GM12878 (cell line): ENCODE measurements at regions not wholly inside any gene's neighbourhood (a gene's known extent, or its start where the extent isn't known, plus 50 kb on each side); places are given as distances from the start of the nearest gene placed in this dataset.

ENCODE experiments used
- ATAC-seq: fragments of 200-7000 bp; cut with Tn5 transposase; 3 replicates; pipeline ENCODE4 v1.9.1; 2020; ENCODE audit warnings: mild to moderate bottlenecking, moderate library complexity
- BruUV-seq: library from RNA; stranded (reverse); fragments of 400-500 nt; replicated peaks from 2 replicates; lab custom pipeline; 2021; lab: Mats Ljungman, UMichigan
- CTCF ChIA-PET: fragments of 300-600 bp; sonication (Branson Sonifier 250); formaldehyde crosslinking; extraction: SDS; loops from one replicate; lab custom pipeline; 2021; ENCODE audit warnings: inconsistent platforms; lab: Yijun Ruan, JAX
- POLR2A ChIA-PET: fragments of 350-600 bp; formaldehyde crosslinking; extraction: SDS; loops from one replicate; lab custom pipeline; 2021; ENCODE audit warnings: inconsistent platforms; lab: Charles Lee
- RAD21 ChIA-PET: fragments of 300-600 bp; sonication (Branson Sonifier 250); formaldehyde crosslinking; loops from one replicate; lab custom pipeline; 2023; ENCODE audit warnings: antibody characterized with exemption; ENCODE audit not compliant: unreplicated experiment; lab: Charles Lee
- SMC1A ChIA-PET: fragments of 300-600 bp; sonication (Branson Sonifier 250); formaldehyde crosslinking; loops from one replicate; lab custom pipeline; 2023; ENCODE audit not compliant: unreplicated experiment, uncharacterized antibody; lab: Charles Lee
- DNase-seq: peaks from one replicate; pipeline ENCODE4 v3.0.0-alpha.2; 2011; ENCODE audit warnings: low read depth, low spot score
- FAIRE-seq: peaks from 3 replicates; lab custom pipeline; 2011; peaks lifted over from hg19 to GRCh38; lab: Jason Lieb, UNC
- H2AFZ ChIP-seq: 2 replicates; pipeline ENCODE4 v1.6.0; 2011; ENCODE audit warnings: low read depth, low read length, control low read depth; ENCODE audit not compliant: control insufficient read depth
- H3K27ac ChIP-seq: 2 replicates; pipeline ENCODE4 v1.5.1; 2011; ENCODE audit warnings: control low read depth; ENCODE audit not compliant: control insufficient read depth, insufficient read depth
- H3K27me3 ChIP-seq, 2 experiments: replicated peaks in 1 of 2; 2 replicates each; pipeline versions ENCODE4 v1.6.0 to v1.6.1; 2011; ENCODE audit warnings: low read length in 1 of 2; ENCODE audit not compliant: control insufficient read depth in 2 of 2, insufficient read depth in 2 of 2
- H3K36me3 ChIP-seq, 2 experiments: 2 replicates each; pipeline ENCODE4 v1.5.1; 2011; ENCODE audit warnings: low read length in 1 of 2; ENCODE audit not compliant: control insufficient read depth in 2 of 2, insufficient read depth in 2 of 2
- H3K4me1 ChIP-seq: 2 replicates; pipeline ENCODE4 v1.6.1; 2011; ENCODE audit warnings: mild to moderate bottlenecking, low read length, moderate library complexity, mixed read lengths; ENCODE audit not compliant: control insufficient read depth, insufficient read depth
- H3K4me2 ChIP-seq: 2 replicates; pipeline ENCODE4 v1.6.0; 2011; ENCODE audit warnings: control low read depth; ENCODE audit not compliant: control insufficient read depth, insufficient read depth
- H3K4me3 ChIP-seq: fragments of 200-600 bp; sonication (generic); 2 replicates; pipeline ENCODE4 v1.5.1; 2016
- H3K79me2 ChIP-seq: 2 replicates; pipeline ENCODE4 v1.6.0; 2011; ENCODE audit warnings: low read length; ENCODE audit not compliant: control insufficient read depth, insufficient read depth
- H3K9ac ChIP-seq: 2 replicates; pipeline ENCODE4 v1.8.0; 2011; ENCODE audit warnings: low read length, control low read depth, mixed read lengths; ENCODE audit not compliant: control insufficient read depth, insufficient read depth
- H3K9me3 ChIP-seq: replicated peaks from 3 replicates; pipeline ENCODE4 v1.5.1; 2011; ENCODE audit warnings: mild to moderate bottlenecking, low read length; ENCODE audit not compliant: control insufficient read depth, insufficient read depth
- H4K20me1 ChIP-seq: 2 replicates; pipeline ENCODE4 v1.6.0; 2011; ENCODE audit not compliant: control insufficient read depth, insufficient read depth
- CEBPB ChIP-seq, 2 experiments: fragments of 150-350 bp in 1 of 2; IDR thresholded peaks; 2 replicates each; pipeline ENCODE4 v1.6.1; 2012 to 2014; ENCODE audit warnings: low read depth in 2 of 2, low read length in 2 of 2, borderline replicate concordance in 1 of 2, inconsistent platforms in 1 of 2
- RFX5 ChIP-seq: IDR thresholded peaks from 2 replicates; pipeline ENCODE4 v1.6.1; 2011; ENCODE audit warnings: low read depth, low read length, improper control_type of control experiment
- YBX1 ChIP-seq: fragments of 450-650 bp; IDR thresholded peaks from 2 replicates; pipeline ENCODE4 v1.6.1; 2016; ENCODE audit warnings: antibody characterized with exemption
- ZZZ3 ChIP-seq: IDR thresholded peaks from 2 replicates; pipeline ENCODE4 v1.6.1; 2011; ENCODE audit warnings: low read depth; ENCODE audit not compliant: control insufficient read depth, insufficient read length
- WGBS: methylation state at CpG from one replicate; pipeline ENCODE4 v1.1.6; 2016; ENCODE audit warnings: low lambda C conversion rate; ENCODE audit not compliant: insufficient replicate concordance, insufficient coverage; ENCODE audit errors: missing lambda C conversion rate; 5-methylcytosine and 5-hydroxymethylcytosine counted together
- in situ Hi-C: fragments of 300-500 bp; cut with MboI; formaldehyde crosslinking; loops from 9 replicates; pipeline ENCODE4 v1.14.3; 2018; ENCODE audit warnings: mixed read lengths
- intact Hi-C: fragments of 100-400 bp; cut with micrococcal nuclease; formaldehyde crosslinking; loops from one replicate; pipeline ENCODE4 v1.14.2; 2022; ENCODE audit not compliant: unreplicated experiment
- TF ChIP-seq, protein P1 (sequence below), 3 experiments: IDR thresholded peaks in 2 of 3; conservative IDR thresholded peaks in 1 of 3; 2 replicates each; pipeline ENCODE4 v1.5.1; 2011; ENCODE audit warnings: low read depth in 3 of 3, low read length in 3 of 3, mild to moderate bottlenecking in 3 of 3, control low read depth in 2 of 3, moderate library complexity in 2 of 3, inconsistent platforms in 1 of 3, mixed read lengths in 1 of 3; ENCODE audit not compliant: control insufficient read depth in 2 of 3, insufficient read depth in 1 of 3; ENCODE audit errors: extremely low read depth in 1 of 3
- TF ChIP-seq, protein P2 (sequence below): IDR thresholded peaks from 2 replicates; pipeline ENCODE4 v1.6.1; 2012; ENCODE audit warnings: improper control_type of control experiment, low read depth, low read length; ENCODE audit not compliant: insufficient replicate concordance

DNA sequence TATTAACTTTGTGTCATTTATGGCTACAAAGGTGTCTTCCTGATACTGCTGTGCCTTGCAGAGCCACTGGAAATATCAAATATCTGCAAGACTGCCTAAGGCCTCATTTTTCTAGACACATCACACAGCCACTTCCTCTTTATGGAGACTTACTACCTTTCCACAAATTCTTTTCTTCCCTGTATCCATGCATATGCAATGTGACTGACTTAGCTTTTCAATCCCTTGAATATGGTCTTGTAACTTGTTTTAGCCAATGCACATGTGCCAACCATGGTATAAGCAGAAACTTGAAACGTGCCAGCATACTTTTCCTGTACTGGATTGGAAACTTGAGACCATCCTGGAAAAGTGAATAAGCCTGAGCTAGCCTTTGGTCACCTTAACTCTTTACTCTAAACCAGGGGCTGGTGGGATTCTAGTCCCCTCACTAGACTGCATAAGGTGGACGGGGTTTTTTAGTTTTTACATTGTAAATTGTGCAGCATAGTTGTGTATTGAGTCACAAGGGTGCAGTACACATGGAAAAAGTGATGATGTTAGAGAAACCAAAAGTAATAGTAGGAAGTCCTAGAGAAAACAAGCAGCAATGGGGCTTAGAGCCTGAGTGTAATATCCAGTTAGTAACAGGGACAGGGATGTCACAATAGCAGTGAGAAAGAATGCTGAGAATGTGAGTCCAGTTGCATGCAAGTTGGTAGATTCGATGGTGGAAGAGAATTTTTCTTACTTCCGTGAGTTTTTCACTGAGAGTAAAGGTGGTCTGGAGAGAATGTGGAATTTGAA lies 879.5 kb downstream of the SORCS1 start (continued):
- no peak for TF ChIP-seq ZZZ3
- TF ChIP-seq RFX5: no peak

DNA sequence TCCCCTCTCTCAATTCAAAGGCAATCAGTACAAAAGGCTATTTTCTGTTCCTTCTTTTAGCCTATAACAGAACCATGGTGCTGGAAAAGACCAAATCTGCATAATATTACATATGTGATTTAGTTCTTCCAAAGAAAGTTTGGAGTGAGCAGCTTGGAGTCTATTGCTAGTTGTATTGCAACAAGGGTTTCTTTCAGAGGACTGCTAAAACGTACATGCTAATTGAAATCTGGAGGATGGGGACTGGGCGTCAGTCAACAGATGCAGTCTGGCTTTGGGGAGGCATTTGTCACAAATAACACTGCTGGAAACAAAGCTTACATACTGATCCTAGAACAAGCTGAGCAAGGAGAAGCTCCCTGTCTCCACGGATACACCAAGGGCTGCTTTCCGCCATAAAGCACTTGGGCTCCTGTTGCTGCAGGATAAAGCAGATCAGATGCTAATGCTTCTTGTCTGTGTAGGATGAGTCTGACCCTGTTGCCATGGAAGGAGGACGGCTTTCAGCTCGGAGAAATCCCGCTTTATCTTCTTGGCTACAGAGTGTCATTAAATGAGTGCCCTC lies 883.5 kb downstream of the SORCS1 start:
- H3K27ac ChIP-seq: no peak overlapping the region
- RAD21 ChIA-PET: no interaction called here
- POLR2A ChIA-PET: no interaction called here
- no peaks in the 10 kb centered on the region for H3K27me3 ChIP-seq
- H2AFZ ChIP-seq: no peak overlapping the region
- no peaks in the 10 kb centered on the region for H4K20me1 ChIP-seq
- no peaks in the 10 kb centered on the region for H3K4me1 ChIP-seq
- in situ Hi-C loops: no loop called here
- intact Hi-C loops: no loop called here
- no peaks in the 10 kb centered on the region for H3K36me3 ChIP-seq
- no TSS peak for BruUV-seq
- SMC1A ChIA-PET: interaction anchor here (1.3 kb wide), 1 partner anchor 27 kb away, joined by 3 read pairs; no protein-coding TSS in a partner anchor
- H3K4me2 ChIP-seq: no peak overlapping the region
- no peak overlapping the region for H3K4me3 ChIP-seq
- no peaks in the 10 kb centered on the region for H3K9me3 ChIP-seq
- H3K9ac ChIP-seq: no peak overlapping the region
- whole genome bisulfite sequencing: 39% methylated on average over 7 of the region's 7 CpGs
- no peak for ATAC-seq
- TF ChIP-seq CEBPB (IDR thresholded peaks at IDR 0.05; ENCODE audit: borderline replicate concordance in 1 of 2, low read depth in 2 of 2, low read length in 2 of 2): no peak
- CTCF ChIA-PET: no interaction called here
- no peak for FAIRE-seq
- no peak for DNase-seq
- no peaks in the 10 kb centered on the region for H3K79me2 ChIP-seq

DNA sequence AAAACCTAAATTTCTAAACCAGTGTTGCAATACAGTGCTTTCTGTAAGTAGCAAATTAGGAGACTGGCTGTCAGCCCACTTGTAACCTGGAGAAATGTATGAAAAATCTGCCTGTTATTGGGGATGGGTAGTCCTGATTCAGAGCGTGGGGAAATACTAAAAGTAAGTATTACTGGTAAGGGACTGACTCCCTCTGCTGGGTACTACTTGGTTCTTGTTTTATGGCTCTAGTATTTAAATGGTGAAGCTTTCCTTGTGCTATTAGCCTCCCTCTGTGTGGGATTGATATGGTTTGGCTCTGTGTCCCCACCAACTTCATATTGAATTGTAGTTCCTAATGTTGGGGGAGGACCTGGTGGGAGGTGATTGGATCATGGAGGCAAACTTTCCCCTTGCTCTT lies 886.1 kb downstream of the SORCS1 start:
- Histone ChIP-seq H3K4me1 (no peaks in the 10 kb centered on the region), H3K36me3 (no peaks in the 10 kb centered on the region), H3K9ac (no peak overlapping the region), H3K4me3 (no peak overlapping the region), H3K4me2 (no peak overlapping the region), H3K79me2 (no peaks in the 10 kb centered on the region), H3K9me3 (no peaks in the 10 kb centered on the region), H4K20me1 (no peaks in the 10 kb centered on the region), H2AFZ (no peak overlapping the region), H3K27me3 (no peaks in the 10 kb centered on the region), H3K27ac (no peak overlapping the region)
- in situ Hi-C loops: no loop called here
- intact Hi-C loops: no loop called here
- 6% methylated on average over 1 of the region's 1 CpG for WGBS
- FAIRE-seq (no peak), DNase-seq (no peak), ATAC-seq (no peak)
- ChIA-PET SMC1A (interaction anchor here (0.6 kb wide), 1 partner anchor 588 kb away, joined by 3 read pairs; no protein-coding TSS in a partner anchor), CTCF (no interaction called here), POLR2A (no interaction called here), RAD21 (no interaction called here)
- BruUV-seq: no TSS peak
- TF ChIP-seq, protein P1, sequence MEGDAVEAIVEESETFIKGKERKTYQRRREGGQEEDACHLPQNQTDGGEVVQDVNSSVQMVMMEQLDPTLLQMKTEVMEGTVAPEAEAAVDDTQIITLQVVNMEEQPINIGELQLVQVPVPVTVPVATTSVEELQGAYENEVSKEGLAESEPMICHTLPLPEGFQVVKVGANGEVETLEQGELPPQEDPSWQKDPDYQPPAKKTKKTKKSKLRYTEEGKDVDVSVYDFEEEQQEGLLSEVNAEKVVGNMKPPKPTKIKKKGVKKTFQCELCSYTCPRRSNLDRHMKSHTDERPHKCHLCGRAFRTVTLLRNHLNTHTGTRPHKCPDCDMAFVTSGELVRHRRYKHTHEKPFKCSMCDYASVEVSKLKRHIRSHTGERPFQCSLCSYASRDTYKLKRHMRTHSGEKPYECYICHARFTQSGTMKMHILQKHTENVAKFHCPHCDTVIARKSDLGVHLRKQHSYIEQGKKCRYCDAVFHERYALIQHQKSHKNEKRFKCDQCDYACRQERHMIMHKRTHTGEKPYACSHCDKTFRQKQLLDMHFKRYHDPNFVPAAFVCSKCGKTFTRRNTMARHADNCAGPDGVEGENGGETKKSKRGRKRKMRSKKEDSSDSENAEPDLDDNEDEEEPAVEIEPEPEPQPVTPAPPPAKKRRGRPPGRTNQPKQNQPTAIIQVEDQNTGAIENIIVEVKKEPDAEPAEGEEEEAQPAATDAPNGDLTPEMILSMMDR (IDR thresholded peaks at IDR 0.05 in 2 of 3, conservative IDR thresholded peaks at IDR 0.05 in 1 of 3; ENCODE audit: control insufficient read depth in 2 of 3, extremely low read depth in 1 of 3, insufficient read depth in 1 of 3, low read depth in 3 of 3, low read length in 3 of 3): no peak
- TF ChIP-seq, protein P2, sequence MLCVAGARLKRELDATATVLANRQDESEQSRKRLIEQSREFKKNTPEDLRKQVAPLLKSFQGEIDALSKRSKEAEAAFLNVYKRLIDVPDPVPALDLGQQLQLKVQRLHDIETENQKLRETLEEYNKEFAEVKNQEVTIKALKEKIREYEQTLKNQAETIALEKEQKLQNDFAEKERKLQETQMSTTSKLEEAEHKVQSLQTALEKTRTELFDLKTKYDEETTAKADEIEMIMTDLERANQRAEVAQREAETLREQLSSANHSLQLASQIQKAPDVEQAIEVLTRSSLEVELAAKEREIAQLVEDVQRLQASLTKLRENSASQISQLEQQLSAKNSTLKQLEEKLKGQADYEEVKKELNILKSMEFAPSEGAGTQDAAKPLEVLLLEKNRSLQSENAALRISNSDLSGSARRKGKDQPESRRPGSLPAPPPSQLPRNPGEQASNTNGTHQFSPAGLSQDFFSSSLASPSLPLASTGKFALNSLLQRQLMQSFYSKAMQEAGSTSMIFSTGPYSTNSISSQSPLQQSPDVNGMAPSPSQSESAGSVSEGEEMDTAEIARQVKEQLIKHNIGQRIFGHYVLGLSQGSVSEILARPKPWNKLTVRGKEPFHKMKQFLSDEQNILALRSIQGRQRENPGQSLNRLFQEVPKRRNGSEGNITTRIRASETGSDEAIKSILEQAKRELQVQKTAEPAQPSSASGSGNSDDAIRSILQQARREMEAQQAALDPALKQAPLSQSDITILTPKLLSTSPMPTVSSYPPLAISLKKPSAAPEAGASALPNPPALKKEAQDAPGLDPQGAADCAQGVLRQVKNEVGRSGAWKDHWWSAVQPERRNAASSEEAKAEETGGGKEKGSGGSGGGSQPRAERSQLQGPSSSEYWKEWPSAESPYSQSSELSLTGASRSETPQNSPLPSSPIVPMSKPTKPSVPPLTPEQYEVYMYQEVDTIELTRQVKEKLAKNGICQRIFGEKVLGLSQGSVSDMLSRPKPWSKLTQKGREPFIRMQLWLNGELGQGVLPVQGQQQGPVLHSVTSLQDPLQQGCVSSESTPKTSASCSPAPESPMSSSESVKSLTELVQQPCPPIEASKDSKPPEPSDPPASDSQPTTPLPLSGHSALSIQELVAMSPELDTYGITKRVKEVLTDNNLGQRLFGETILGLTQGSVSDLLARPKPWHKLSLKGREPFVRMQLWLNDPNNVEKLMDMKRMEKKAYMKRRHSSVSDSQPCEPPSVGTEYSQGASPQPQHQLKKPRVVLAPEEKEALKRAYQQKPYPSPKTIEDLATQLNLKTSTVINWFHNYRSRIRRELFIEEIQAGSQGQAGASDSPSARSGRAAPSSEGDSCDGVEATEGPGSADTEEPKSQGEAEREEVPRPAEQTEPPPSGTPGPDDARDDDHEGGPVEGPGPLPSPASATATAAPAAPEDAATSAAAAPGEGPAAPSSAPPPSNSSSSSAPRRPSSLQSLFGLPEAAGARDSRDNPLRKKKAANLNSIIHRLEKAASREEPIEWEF: no peak
- TF ChIP-seq YBX1: no peak
